SK-N-SH treated with all-trans-retinoic acid at 6 μM for 48 hours (cell line): ENCODE measurements at regions not wholly inside any gene's neighbourhood (a gene's known extent, or its start where the extent isn't known, plus 50 kb on each side); places are given as distances from the start of the nearest gene placed in this dataset.

Source experiments
- ATAC-seq: fragments of 200-7000 bp; cut with Tn5 transposase; 3 replicates; pipeline ENCODE4 v1.9.1; 2020; ENCODE audit warnings: mild to moderate bottlenecking, moderate library complexity
- ARNTL ChIP-seq: fragments of 450-650 bp; formaldehyde crosslinking; IDR thresholded peaks from 2 replicates; pipeline ENCODE4 v1.5.0; 2020; ENCODE audit warnings: low read depth, mild to moderate bottlenecking, moderate library complexity, borderline replicate concordance
- BACH2 ChIP-seq: fragments of 250-450 bp; sonication (Bioruptor Pico); IDR thresholded peaks from 2 replicates; pipeline ENCODE4 v1.9.0; 2021; ENCODE audit warnings: mild to moderate bottlenecking, borderline replicate concordance
- CSDC2 ChIP-seq: fragments of 250-450 bp; sonication (Bioruptor Pico); IDR thresholded peaks from 2 replicates; pipeline ENCODE4 v1.5.0; 2020; ENCODE audit warnings: mild to moderate bottlenecking, moderate library complexity
- GLIS3 ChIP-seq: fragments of 250-450 bp; sonication (Bioruptor Pico); IDR thresholded peaks from 2 replicates; pipeline ENCODE4 v1.5.0; 2020; ENCODE audit warnings: mild to moderate bottlenecking, moderate library complexity
- ISL1 ChIP-seq: fragments of 250-450 bp; sonication (Bioruptor Pico); IDR thresholded peaks from 2 replicates; pipeline ENCODE4 v2.1.2; 2022; ENCODE audit warnings: mild to moderate bottlenecking, moderate library complexity
- OSR1 ChIP-seq: fragments of 250-450 bp; sonication (Bioruptor Pico); IDR thresholded peaks from 2 replicates; pipeline ENCODE4 v1.8.0; 2022; ENCODE audit warnings: moderate library complexity, mild to moderate bottlenecking, inconsistent platforms
- PPARA ChIP-seq: fragments of 250-450 bp; sonication (Bioruptor Pico); IDR thresholded peaks from 2 replicates; pipeline ENCODE4 v1.5.0; 2020; ENCODE audit warnings: mild to moderate bottlenecking, borderline replicate concordance
- RARB ChIP-seq: fragments of 250-450 bp; sonication (Bioruptor Pico); IDR thresholded peaks from 2 replicates; pipeline ENCODE4 v1.8.0; 2021; ENCODE audit warnings: mild to moderate bottlenecking, moderate library complexity
- SNAI2 ChIP-seq: fragments of 250-450 bp; sonication (Bioruptor Pico); IDR thresholded peaks from 2 replicates; pipeline ENCODE4 v1.5.0; 2020; ENCODE audit warnings: mild to moderate bottlenecking, moderate library complexity
- TCF4 ChIP-seq: fragments of 250-450 bp; sonication (Bioruptor Pico); IDR thresholded peaks from 2 replicates; pipeline ENCODE4 v1.8.0; 2021; ENCODE audit warnings: mild to moderate bottlenecking, moderate library complexity, borderline replicate concordance
- TOX ChIP-seq: fragments of 250-450 bp; sonication (Bioruptor Pico); IDR thresholded peaks from 2 replicates; pipeline ENCODE4 v1.8.0; 2021; ENCODE audit warnings: mild to moderate bottlenecking, moderate library complexity, borderline replicate concordance
- ZC3H10 ChIP-seq: fragments of 250-450 bp; sonication (Bioruptor Pico); IDR thresholded peaks from 2 replicates; pipeline ENCODE4 v1.5.1; 2021; ENCODE audit warnings: mild to moderate bottlenecking, moderate library complexity
- ZFP3 ChIP-seq: fragments of 250-450 bp; sonication (Bioruptor Pico); IDR thresholded peaks from 2 replicates; pipeline ENCODE4 v1.5.0; 2020; ENCODE audit warnings: mild to moderate bottlenecking, moderate library complexity
- ZNF565 ChIP-seq: fragments of 450-650 bp; formaldehyde crosslinking; conservative IDR thresholded peaks from 2 replicates; pipeline ENCODE4 v1.5.0; 2020; ENCODE audit warnings: low read depth, mild to moderate bottlenecking, moderate library complexity
- ZNF70 ChIP-seq: fragments of 450-650 bp; formaldehyde crosslinking; IDR thresholded peaks from 2 replicates; pipeline ENCODE4 v1.5.0; 2020; ENCODE audit warnings: mild to moderate bottlenecking, moderate library complexity
- ZNF8 ChIP-seq: fragments of 450-650 bp; formaldehyde crosslinking; IDR thresholded peaks from 2 replicates; pipeline ENCODE4 v1.5.0; 2020; ENCODE audit warnings: mild to moderate bottlenecking, moderate library complexity
- TF ChIP-seq, protein P1 (sequence below): fragments of 250-450 bp; sonication (Bioruptor Pico); IDR thresholded peaks from 2 replicates; pipeline ENCODE4 v1.8.0; 2020; ENCODE audit warnings: mild to moderate bottlenecking, moderate library complexity, borderline replicate concordance
- TF ChIP-seq, protein P2 (sequence below): fragments of 250-450 bp; sonication (Bioruptor Pico); IDR thresholded peaks from 2 replicates; pipeline ENCODE4 v1.5.1; 2020; ENCODE audit warnings: low read depth, mild to moderate bottlenecking, moderate library complexity
- TF ChIP-seq, protein P3 (sequence below): fragments of 250-450 bp; sonication (Bioruptor Pico); IDR thresholded peaks from 2 replicates; pipeline ENCODE4 v1.5.1; 2021; ENCODE audit warnings: mild to moderate bottlenecking, moderate library complexity
- TF ChIP-seq, protein P4 (sequence below): fragments of 250-450 bp; sonication (Bioruptor Pico); IDR thresholded peaks from 2 replicates; pipeline ENCODE4 v1.8.0; 2021; ENCODE audit warnings: low read depth, mild to moderate bottlenecking, moderate library complexity, borderline replicate concordance

DNA sequence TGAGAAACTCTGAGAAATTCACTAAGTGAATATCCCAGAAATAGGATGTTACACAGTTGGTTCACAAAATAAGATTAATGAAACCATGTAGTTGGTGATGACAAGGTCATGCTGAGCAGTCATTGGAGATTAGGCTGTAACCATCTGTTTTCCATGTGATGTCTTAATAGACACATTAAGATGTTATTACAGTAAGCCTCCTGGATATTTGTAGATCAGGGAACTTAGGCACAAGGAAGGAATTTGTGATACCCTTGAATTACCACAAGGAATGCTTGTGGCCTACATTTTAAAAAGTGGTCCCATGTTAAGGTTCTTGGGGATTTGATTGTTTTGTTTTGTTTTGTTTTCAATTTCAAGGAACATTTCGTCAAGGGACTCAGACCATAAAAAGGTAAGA lies 185.6 kb upstream of the BANK1 start:
- ATAC-seq = peak; percentile 30; the same call in 2 of the 3 replicates
- TF ChIP-seq ISL1 (CRISPR knock-in tag) (0 out of 2 replicates have a peak, but pooled peaks have one; percentile 11), ARNTL (CRISPR knock-in tag) (no peak), TCF4 (CRISPR knock-in tag) (peak; percentile 26; the same call in 1 of the 2 replicates), ZNF70 (CRISPR knock-in tag) (no peak), GLIS3 (no peak)

DNA sequence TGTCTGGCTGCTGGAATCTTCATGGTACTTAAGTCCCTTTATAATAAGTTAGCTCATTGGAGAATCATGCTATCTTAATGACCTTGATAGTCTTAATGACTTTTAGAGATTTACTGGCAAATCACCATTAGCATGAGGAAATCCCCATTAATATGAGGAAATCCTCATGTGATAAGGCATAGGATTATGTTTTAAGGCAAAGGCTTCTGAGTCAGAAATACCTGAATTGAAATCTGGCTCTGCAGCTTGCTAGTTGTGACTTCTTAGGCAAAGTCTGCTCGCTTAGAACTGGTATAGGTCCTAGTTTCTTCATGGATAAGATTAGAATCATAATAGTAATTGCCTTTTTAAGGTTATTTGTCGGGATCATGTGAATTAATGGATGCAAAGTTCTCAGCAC lies 190.2 kb upstream of the BANK1 start:
- TF ChIP-seq ZC3H10 (CRISPR knock-in tag) (no peak), RARB (CRISPR knock-in tag) (no peak), ZNF565 (CRISPR knock-in tag) (no peak), ZNF70 (CRISPR knock-in tag) (no peak), TCF4 (CRISPR knock-in tag) (no peak), PPARA (CRISPR knock-in tag) (no peak), OSR1 (CRISPR knock-in tag) (no peak), SNAI2 (CRISPR knock-in tag) (no peak), ARNTL (CRISPR knock-in tag) (no peak), ISL1 (CRISPR knock-in tag) (no peak), CSDC2 (no peak)
- TF ChIP-seq, protein P1, sequence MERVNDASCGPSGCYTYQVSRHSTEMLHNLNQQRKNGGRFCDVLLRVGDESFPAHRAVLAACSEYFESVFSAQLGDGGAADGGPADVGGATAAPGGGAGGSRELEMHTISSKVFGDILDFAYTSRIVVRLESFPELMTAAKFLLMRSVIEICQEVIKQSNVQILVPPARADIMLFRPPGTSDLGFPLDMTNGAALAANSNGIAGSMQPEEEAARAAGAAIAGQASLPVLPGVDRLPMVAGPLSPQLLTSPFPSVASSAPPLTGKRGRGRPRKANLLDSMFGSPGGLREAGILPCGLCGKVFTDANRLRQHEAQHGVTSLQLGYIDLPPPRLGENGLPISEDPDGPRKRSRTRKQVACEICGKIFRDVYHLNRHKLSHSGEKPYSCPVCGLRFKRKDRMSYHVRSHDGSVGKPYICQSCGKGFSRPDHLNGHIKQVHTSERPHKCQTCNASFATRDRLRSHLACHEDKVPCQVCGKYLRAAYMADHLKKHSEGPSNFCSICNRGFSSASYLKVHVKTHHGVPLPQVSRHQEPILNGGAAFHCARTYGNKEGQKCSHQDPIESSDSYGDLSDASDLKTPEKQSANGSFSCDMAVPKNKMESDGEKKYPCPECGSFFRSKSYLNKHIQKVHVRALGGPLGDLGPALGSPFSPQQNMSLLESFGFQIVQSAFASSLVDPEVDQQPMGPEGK (CRISPR knock-in tag) = no peak
- TF ChIP-seq, protein P2, sequence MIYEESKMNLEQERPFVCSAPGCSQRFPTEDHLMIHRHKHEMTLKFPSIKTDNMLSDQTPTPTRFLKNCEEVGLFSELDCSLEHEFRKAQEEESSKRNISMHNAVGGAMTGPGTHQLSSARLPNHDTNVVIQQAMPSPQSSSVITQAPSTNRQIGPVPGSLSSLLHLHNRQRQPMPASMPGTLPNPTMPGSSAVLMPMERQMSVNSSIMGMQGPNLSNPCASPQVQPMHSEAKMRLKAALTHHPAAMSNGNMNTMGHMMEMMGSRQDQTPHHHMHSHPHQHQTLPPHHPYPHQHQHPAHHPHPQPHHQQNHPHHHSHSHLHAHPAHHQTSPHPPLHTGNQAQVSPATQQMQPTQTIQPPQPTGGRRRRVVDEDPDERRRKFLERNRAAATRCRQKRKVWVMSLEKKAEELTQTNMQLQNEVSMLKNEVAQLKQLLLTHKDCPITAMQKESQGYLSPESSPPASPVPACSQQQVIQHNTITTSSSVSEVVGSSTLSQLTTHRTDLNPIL (CRISPR knock-in tag) = no peak

DNA sequence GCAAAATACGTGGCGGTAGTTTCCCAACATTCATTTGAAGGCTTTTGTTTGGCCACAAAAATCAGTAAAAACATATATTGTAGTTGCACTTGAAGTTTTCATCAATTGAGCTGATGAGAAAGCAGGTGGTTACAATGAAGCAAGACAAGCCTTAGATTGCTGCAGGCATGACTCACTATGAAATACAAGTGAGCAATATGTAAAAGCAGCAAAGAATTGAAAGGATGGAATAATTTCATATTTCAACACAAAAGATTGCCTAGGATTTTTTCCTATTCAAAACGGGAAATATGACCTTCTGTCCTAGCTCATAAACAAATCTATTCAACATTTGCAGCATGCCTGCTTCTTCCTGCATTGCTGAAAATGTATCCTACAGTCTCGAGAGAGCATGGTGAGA lies 190.9 kb upstream of the BANK1 start:
- TF ChIP-seq ZNF70 (CRISPR knock-in tag) (no peak), SNAI2 (CRISPR knock-in tag) (no peak), RARB (CRISPR knock-in tag) (no peak), TOX (CRISPR knock-in tag) (no peak), PPARA (CRISPR knock-in tag) (no peak), ZNF8 (no peak), ARNTL (CRISPR knock-in tag) (no peak), OSR1 (CRISPR knock-in tag) (no peak), BACH2 (no peak), ZFP3 (no peak), TCF4 (CRISPR knock-in tag) (no peak)
- TF ChIP-seq, protein P3, sequence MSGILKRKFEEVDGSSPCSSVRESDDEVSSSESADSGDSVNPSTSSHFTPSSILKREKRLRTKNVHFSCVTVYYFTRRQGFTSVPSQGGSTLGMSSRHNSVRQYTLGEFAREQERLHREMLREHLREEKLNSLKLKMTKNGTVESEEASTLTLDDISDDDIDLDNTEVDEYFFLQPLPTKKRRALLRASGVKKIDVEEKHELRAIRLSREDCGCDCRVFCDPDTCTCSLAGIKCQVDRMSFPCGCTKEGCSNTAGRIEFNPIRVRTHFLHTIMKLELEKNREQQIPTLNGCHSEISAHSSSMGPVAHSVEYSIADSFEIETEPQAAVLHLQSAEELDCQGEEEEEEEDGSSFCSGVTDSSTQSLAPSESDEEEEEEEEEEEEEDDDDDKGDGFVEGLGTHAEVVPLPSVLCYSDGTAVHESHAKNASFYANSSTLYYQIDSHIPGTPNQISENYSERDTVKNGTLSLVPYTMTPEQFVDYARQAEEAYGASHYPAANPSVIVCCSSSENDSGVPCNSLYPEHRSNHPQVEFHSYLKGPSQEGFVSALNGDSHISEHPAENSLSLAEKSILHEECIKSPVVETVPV = no peak
- TF ChIP-seq, protein P4, sequence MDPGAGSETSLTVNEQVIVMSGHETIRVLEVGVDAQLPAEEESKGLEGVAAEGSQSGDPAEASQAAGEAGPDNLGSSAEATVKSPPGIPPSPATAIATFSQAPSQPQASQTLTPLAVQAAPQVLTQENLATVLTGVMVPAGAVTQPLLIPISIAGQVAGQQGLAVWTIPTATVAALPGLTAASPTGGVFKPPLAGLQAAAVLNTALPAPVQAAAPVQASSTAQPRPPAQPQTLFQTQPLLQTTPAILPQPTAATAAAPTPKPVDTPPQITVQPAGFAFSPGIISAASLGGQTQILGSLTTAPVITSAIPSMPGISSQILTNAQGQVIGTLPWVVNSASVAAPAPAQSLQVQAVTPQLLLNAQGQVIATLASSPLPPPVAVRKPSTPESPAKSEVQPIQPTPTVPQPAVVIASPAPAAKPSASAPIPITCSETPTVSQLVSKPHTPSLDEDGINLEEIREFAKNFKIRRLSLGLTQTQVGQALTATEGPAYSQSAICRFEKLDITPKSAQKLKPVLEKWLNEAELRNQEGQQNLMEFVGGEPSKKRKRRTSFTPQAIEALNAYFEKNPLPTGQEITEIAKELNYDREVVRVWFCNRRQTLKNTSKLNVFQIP (CRISPR knock-in tag) = no peak
- TF ChIP-seq, protein P1 (CRISPR knock-in tag) = no peak
- TF ChIP-seq, protein P2 (CRISPR knock-in tag) = no peak
- peak; percentile 62 for ATAC-seq

More for the DNA sequence above, 190.2 kb upstream of the BANK1 start:
- ATAC-seq = no peak
